ENCODE measurements at regions not wholly inside any gene's neighbourhood (a gene's known extent, or its start where the extent isn't known, plus 50 kb on each side); places are given as distances from the start of the nearest gene placed in this dataset.

GRCh38 chr15:70447928-70448698, 315.2 kb downstream of the UACA start:
- Histone ChIP-seq H3K27ac (no peak overlapping the region), H3K27me3 (no peaks in the 10 kb centered on the region), H3K9me3 (no peaks in the 10 kb centered on the region), H3K36me3 (no peaks in the 10 kb centered on the region), H3K4me3 (no peak overlapping the region), H3K4me1 (peaks cover 14% of the 10 kb centered on the region)
- intact Hi-C loops (cut with DNase I): no loop called here
- no peak for DNase-seq (ENCODE audit: extremely low spot score in 2 of 2)
- TF ChIP-seq POLR2AphosphoS5 (IDR thresholded peaks at IDR 0.05; ENCODE audit: insufficient read depth in 1 of 2, low read depth in 1 of 2): no peak
- TF ChIP-seq CTCF (IDR thresholded peaks at IDR 0.05): no peak
- TF ChIP-seq POLR2A (IDR thresholded peaks at IDR 0.05): no peak

GRCh38 chr15:70447521-70447920, 315.8 kb downstream of the UACA start:
- H3K36me3 ChIP-seq: no peaks in the 10 kb centered on the region
- no peak for DNase-seq (ENCODE audit: extremely low spot score in 2 of 2)
- H3K9me3 ChIP-seq: no peaks in the 10 kb centered on the region
- no peak overlapping the region for H3K27ac ChIP-seq
- no peaks in the 10 kb centered on the region for H3K27me3 ChIP-seq
- no peak overlapping the region for H3K4me3 ChIP-seq
- TF ChIP-seq POLR2A (IDR thresholded peaks at IDR 0.05) (no peak), CTCF (IDR thresholded peaks at IDR 0.05) (no peak), POLR2AphosphoS5 (IDR thresholded peaks at IDR 0.05; ENCODE audit: insufficient read depth in 1 of 2, low read depth in 1 of 2) (no peak)
- intact Hi-C loops (cut with DNase I): no loop called here
- peaks cover 14% of the 10 kb centered on the region for H3K4me1 ChIP-seq

GRCh38 chr15:70447081-70447480, 316.3 kb downstream of the UACA start:
- intact Hi-C loops (cut with DNase I): no loop called here
- H3K4me1 ChIP-seq: peaks cover 14% of the 10 kb centered on the region
- H3K36me3 ChIP-seq: no peaks in the 10 kb centered on the region
- no peak overlapping the region for H3K27ac ChIP-seq
- H3K9me3 ChIP-seq: no peaks in the 10 kb centered on the region
- DNase-seq (ENCODE audit: extremely low spot score in 2 of 2): no peak
- H3K27me3 ChIP-seq: no peaks in the 10 kb centered on the region
- TF ChIP-seq CTCF (IDR thresholded peaks at IDR 0.05) (no peak), POLR2AphosphoS5 (IDR thresholded peaks at IDR 0.05; ENCODE audit: insufficient read depth in 1 of 2, low read depth in 1 of 2) (no peak), POLR2A (IDR thresholded peaks at IDR 0.05) (no peak)
- no peak overlapping the region for H3K4me3 ChIP-seq

- TF ChIP-seq POLR2AphosphoS5 (IDR thresholded peaks at IDR 0.05; ENCODE audit: insufficient read depth in 1 of 2, low read depth in 1 of 2) (no peak), CTCF (IDR thresholded peaks at IDR 0.05) (no peak), POLR2A (IDR thresholded peaks at IDR 0.05) (no peak)
- H3K4me1 ChIP-seq: peaks cover 27% of the 10 kb centered on the region
- H3K4me3 ChIP-seq: no peak overlapping the region
- no peaks in the 10 kb centered on the region for H3K36me3 ChIP-seq
- no peaks in the 10 kb centered on the region for H3K27me3 ChIP-seq
- no peaks in the 10 kb centered on the region for H3K9me3 ChIP-seq
- intact Hi-C loops (cut with DNase I): no loop called here
- DNase-seq (ENCODE audit: extremely low spot score in 2 of 2): no peak
- no peak overlapping the region for H3K27ac ChIP-seq
These were observed 319.7 kb downstream of the UACA start for GRCh38 chr15:70443486-70444273.
